Mucosa of descending colon (tissue), 3 donors: ENCODE measurements at regions not wholly inside any gene's neighbourhood (a gene's known extent, or its start where the extent isn't known, plus 50 kb on each side); places are given as distances from the start of the nearest gene placed in this dataset.

Source experiments
- ATAC-seq: fragments of 200-7000 bp; cut with Tn5 transposase; one replicate; pipeline ENCODE4 v1.9.1; 2020; ENCODE audit warnings: mild to moderate bottlenecking, moderate library complexity
- DNase-seq, 3 donors: peaks; one replicate each; pipeline ENCODE4 v3.0.0-alpha.2; 2020
- H3K36me3 ChIP-seq: fragments of 200-600 bp; one replicate; pipeline ENCODE4 v1.8.0; 2021; ENCODE audit warnings: low read depth, mild to moderate bottlenecking
- H3K4me1 ChIP-seq: fragments of 200-600 bp; one replicate; pipeline ENCODE4 v1.8.0; 2021; ENCODE audit warnings: low read depth, mild to moderate bottlenecking
- H3K4me3 ChIP-seq: fragments of 200-600 bp; one replicate; pipeline ENCODE4 v1.8.0; 2021; ENCODE audit warnings: mild to moderate bottlenecking
- H3K9me3 ChIP-seq: fragments of 200-600 bp; one replicate; pipeline ENCODE4 v1.8.0; 2021; ENCODE audit warnings: mild to moderate bottlenecking
- CTCF ChIP-seq: fragments of 200-600 bp; IDR thresholded peaks from one replicate; pipeline ENCODE4 v1.8.0; 2022; ENCODE audit warnings: antibody characterized with exemption, mild to moderate bottlenecking
- intact Hi-C, 2 donors: fragments of 100-400 bp; cut with DNase I in 1 of 2; cut with micrococcal nuclease in 1 of 2; formaldehyde crosslinking; loops; one replicate each; pipeline versions ENCODE4 v1.11.0 to v1.11.1; 2022; cut with DNase I, micrococcal nuclease
- donor health status: DM: no; HTN: no; CAD: no; lungs with moderate emphysema.
- donor health status: DM: no; HTN: no; CAD: no.
- donor health status: DM: no; HTN: yes; CAD: no.

- DNase-seq: no peak
- intact Hi-C loops: no loop called here
- Histone ChIP-seq H3K36me3 (no peaks in the 10 kb centered on the region), H3K4me3 (no peak overlapping the region), H3K9me3 (no peaks in the 10 kb centered on the region), H3K4me1 (no peaks in the 10 kb centered on the region)
- ATAC-seq: no peak
- no peak for TF ChIP-seq CTCF
Measured at GRCh38 chr1:9419369-9420041, 119.8 kb upstream of the SLC25A33 start.

GRCh38 chr1:9420835-9421532 lies 118.3 kb upstream of the SLC25A33 start:
- H3K4me1 ChIP-seq: peaks cover 5% of the 10 kb centered on the region
- TF ChIP-seq CTCF: no peak
- intact Hi-C loops: no loop called here
- no peaks in the 10 kb centered on the region for H3K9me3 ChIP-seq
- H3K4me3 ChIP-seq: no peak overlapping the region
- ATAC-seq: no peak
- H3K36me3 ChIP-seq: no peaks in the 10 kb centered on the region
- no peak for DNase-seq

DNA sequence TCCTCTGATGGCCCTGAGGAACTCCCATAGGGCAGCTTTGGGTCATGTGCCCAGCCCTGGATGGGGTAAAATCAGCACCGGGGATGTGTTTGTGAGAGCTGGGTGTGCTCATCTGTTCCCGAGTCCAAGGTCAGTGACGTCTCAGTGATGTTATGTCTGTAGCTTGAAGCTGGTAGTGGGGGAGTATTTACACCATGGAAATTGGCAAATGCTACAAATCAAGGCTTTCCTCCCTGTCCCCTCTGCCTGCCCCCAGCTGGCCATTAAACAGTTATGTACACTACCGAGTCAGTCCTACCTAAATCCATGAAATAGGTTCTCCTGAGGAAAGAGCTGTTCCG lies 117.8 kb upstream of the SLC25A33 start:
- DNase-seq: no peak
- no peak for TF ChIP-seq CTCF
- intact Hi-C loops: no loop called here
- Histone ChIP-seq H3K4me1 (peaks cover 5% of the 10 kb centered on the region), H3K36me3 (no peaks in the 10 kb centered on the region), H3K4me3 (no peak overlapping the region), H3K9me3 (no peaks in the 10 kb centered on the region)
- peak; percentile 10 for ATAC-seq

DNA sequence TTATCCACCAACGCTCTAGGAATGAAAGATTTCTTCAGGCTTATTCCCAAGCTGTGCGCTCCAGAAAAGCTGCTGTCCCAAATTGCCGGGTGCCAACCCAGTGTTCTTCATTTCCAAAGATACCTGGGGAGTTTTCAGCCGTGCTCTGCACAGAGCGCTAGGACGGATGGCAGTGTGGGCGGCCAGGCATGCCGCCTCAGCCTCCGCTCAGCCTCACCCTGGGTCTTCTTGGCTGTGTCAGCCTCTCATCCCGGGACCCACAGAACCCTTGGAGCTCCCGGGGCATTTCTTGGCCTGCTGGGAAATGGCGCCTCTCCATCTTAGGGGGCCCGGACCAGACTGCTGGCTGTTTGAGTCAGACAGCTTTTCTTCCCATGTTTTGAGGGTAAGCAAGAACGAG lies 116.9 kb upstream of the SLC25A33 start:
- no peaks in the 10 kb centered on the region for H3K36me3 ChIP-seq
- no peak for TF ChIP-seq CTCF
- no peak for DNase-seq
- no peak overlapping the region for H3K4me3 ChIP-seq
- H3K4me1 ChIP-seq: peaks cover 5% of the 10 kb centered on the region
- no peak for ATAC-seq
- intact Hi-C loops: no loop called here
- H3K9me3 ChIP-seq: no peaks in the 10 kb centered on the region

GRCh38 chr1:9422911-9423505 lies 116.3 kb upstream of the SLC25A33 start:
- ATAC-seq (no peak), DNase-seq (no peak)
- no peak overlapping the region for H3K4me3 ChIP-seq
- H3K36me3 ChIP-seq: no peaks in the 10 kb centered on the region
- peaks cover 5% of the 10 kb centered on the region for H3K4me1 ChIP-seq
- no peak for TF ChIP-seq CTCF
- intact Hi-C loops: no loop called here
- no peaks in the 10 kb centered on the region for H3K9me3 ChIP-seq
